SJSA1 (cell line): ENCODE measurements at regions not wholly inside any gene's neighbourhood (a gene's known extent, or its start where the extent isn't known, plus 50 kb on each side); places are given as distances from the start of the nearest gene placed in this dataset.
A peak's percentile ranks its signal among the peaks of the same experiment; 100 is the strongest.
"Not testable (repeated sequence)": the region's sequence is repeated elsewhere in the genome, so short reads cannot be mapped to it uniquely, and the experiment has no call there.

Experiments
- DNase-seq, 2 experiments: peaks; one replicate each; pipeline ENCODE4 v3.0.0-alpha.2; 2015 to 2020; ENCODE audit warnings: low spot score in 2 of 2, low read depth in 1 of 2
- H3K27ac ChIP-seq: fragments of 250-450 bp; sonication (Bioruptor Pico); 2 replicates; pipeline ENCODE4 v1.5.1; 2020; ENCODE audit warnings: mild to moderate bottlenecking, moderate library complexity
- H3K27me3 ChIP-seq: fragments of 250-450 bp; sonication (Bioruptor Pico); replicated peaks from 2 replicates; pipeline ENCODE4 v1.5.1; 2020; ENCODE audit warnings: mild to moderate bottlenecking, moderate library complexity
- H3K36me3 ChIP-seq: fragments of 250-450 bp; sonication (Bioruptor Pico); 2 replicates; pipeline ENCODE4 v1.5.1; 2020; ENCODE audit warnings: mild to moderate bottlenecking
- H3K4me1 ChIP-seq: fragments of 250-450 bp; sonication (Bioruptor Pico); replicated peaks from 2 replicates; pipeline ENCODE4 v1.6.1; 2021; ENCODE audit warnings: mild to moderate bottlenecking
- H3K4me3 ChIP-seq: fragments of 250-450 bp; sonication (Bioruptor Pico); 2 replicates; pipeline ENCODE4 v1.5.1; 2020; ENCODE audit warnings: mild to moderate bottlenecking
- H3K9me3 ChIP-seq: fragments of 250-450 bp; sonication (Bioruptor Pico); replicated peaks from 2 replicates; pipeline ENCODE4 v1.5.1; 2020; ENCODE audit warnings: mild to moderate bottlenecking

DNA sequence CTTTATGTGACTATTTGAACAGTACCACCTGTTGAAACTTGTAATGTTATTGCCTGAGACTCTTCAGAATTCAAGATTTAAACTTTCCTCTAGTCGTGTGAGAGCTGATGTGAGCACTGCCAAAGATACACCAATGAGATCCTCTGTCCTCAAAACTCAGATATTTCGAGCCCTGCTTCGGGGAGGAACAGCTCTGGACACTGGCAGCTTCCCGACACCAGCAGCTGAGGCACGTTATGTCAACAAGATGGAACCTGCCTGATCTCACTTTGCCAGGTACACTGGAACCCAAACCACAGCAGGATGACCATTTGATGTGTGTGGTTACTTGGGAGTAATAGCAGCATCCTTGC lies 319.9 kb upstream of the RBMS1 start:
- H3K27ac ChIP-seq: no peak overlapping the region
- H3K4me3 ChIP-seq: no peak overlapping the region
- no peaks in the 10 kb centered on the region for H3K36me3 ChIP-seq
- no peaks in the 10 kb centered on the region for H3K27me3 ChIP-seq
- DNase-seq: no peak
- no peaks in the 10 kb centered on the region for H3K9me3 ChIP-seq
- no peaks in the 10 kb centered on the region for H3K4me1 ChIP-seq

GRCh38 chr2:160816916-160817499 lies 323.4 kb upstream of the RBMS1 start:
- Histone ChIP-seq H3K27me3 (no peaks in the 10 kb centered on the region), H3K27ac (no peak overlapping the region), H3K9me3 (no peaks in the 10 kb centered on the region), H3K4me1 (no peaks in the 10 kb centered on the region), H3K4me3 (no peak overlapping the region), H3K36me3 (no peaks in the 10 kb centered on the region)
- no peak for DNase-seq

- DNase-seq: no peak
- H3K27ac ChIP-seq: no peak overlapping the region
- H3K9me3 ChIP-seq: peaks cover 2% of the 10 kb centered on the region; the same call in 1 of the 2 replicates
- H3K4me1 ChIP-seq: no peaks in the 10 kb centered on the region
- H3K27me3 ChIP-seq: no peaks in the 10 kb centered on the region
- no peaks in the 10 kb centered on the region for H3K36me3 ChIP-seq
- no peak overlapping the region for H3K4me3 ChIP-seq
Observed at GRCh38 chr2:160820691-160821090, 327.1 kb upstream of the RBMS1 start.

GRCh38 chr2:160822006-160822405 lies 328.4 kb upstream of the RBMS1 start:
- H3K27me3 ChIP-seq: no peaks in the 10 kb centered on the region
- no peaks in the 10 kb centered on the region for H3K36me3 ChIP-seq
- H3K4me3 ChIP-seq: no peak overlapping the region
- H3K4me1 ChIP-seq: no peaks in the 10 kb centered on the region
- H3K9me3 ChIP-seq: peaks cover 4% of the 10 kb centered on the region; the same call in 1 of the 2 replicates
- DNase-seq: no peak
- H3K27ac ChIP-seq: no peak overlapping the region

- H3K36me3 ChIP-seq: no peaks in the 10 kb centered on the region
- H3K27ac ChIP-seq: no peak overlapping the region
- H3K4me3 ChIP-seq: no peak overlapping the region
- H3K4me1 ChIP-seq: no peaks in the 10 kb centered on the region
- DNase-seq: no peak
- H3K9me3 ChIP-seq: peaks cover 4% of the 10 kb centered on the region; the same call in 1 of the 2 replicates
- no peaks in the 10 kb centered on the region for H3K27me3 ChIP-seq
Observed at GRCh38 chr2:160825433-160825832, 331.8 kb upstream of the RBMS1 start.

DNA sequence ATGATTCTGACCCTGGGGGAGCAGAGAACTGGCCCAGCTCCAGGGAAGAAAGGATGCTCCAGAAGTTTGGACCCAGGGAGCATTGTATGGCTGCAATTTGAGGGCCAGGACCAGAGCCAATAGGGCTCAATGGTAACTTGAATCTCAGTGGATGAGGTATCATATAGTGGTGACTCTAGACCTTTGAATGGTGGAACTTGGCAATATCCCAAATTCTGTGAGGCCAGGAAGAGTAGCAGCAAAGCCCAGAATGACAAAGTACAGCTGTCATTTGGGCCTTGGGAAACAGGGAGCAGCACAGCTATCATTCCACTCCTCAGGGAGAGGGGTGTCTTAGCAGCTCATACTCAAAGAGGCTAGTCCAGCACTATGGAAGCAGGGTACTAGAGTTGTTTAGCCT lies 332.9 kb upstream of the RBMS1 start:
- Histone ChIP-seq H3K27ac (no peak overlapping the region), H3K4me3 (no peak overlapping the region), H3K9me3 (peaks cover 4% of the 10 kb centered on the region; the same call in 1 of the 2 replicates), H3K36me3 (no peaks in the 10 kb centered on the region), H3K27me3 (no peaks in the 10 kb centered on the region), H3K4me1 (no peaks in the 10 kb centered on the region)
- DNase-seq: no peak

DNA sequence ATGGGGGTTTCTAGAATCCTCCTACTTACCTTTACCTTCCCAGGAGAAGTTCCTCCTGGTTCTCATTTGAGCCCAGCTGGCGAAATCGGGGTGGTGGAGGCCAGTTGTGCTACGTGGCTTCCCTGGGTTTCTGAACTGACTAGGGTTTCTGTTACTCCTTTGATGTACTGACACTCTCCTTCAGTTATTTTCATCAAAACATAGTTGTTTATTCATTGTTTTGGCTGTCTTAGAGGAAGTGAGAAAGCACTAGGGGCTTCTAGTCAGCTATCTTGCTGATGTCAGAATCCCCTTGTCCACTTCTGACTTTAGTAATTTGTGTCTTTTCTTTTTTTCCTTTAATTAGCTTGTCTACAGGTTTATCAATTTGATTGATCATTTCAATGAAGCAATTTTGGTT lies 332.2 kb upstream of the TANK start:
- Histone ChIP-seq H3K27ac (no peak overlapping the region), H3K36me3 (no peaks in the 10 kb centered on the region), H3K9me3 (peaks cover 4% of the 10 kb centered on the region; the same call in 1 of the 2 replicates), H3K4me3 (no peak overlapping the region), H3K4me1 (no peaks in the 10 kb centered on the region), H3K27me3 (no peaks in the 10 kb centered on the region)
- DNase-seq: no peak

DNA sequence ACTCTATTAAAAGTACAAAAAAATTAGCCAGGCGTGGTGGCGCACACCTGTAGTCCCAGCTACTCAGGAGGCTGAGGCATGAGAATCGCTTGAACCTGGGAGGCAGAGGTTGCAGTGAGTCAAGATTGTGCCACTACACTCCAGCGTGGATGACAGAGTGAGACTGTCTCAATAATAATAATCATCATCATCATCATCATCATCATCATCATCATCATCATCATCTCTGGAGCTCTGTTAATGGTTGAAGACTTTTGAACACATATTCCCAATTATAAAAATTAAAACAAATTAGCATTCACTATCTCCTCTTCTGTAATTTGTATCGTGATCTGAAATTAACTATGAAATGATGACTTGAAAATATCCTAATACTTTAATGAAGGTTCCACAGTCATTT lies 327.8 kb upstream of the TANK start:
- DNase-seq, H3K27ac ChIP-seq, H3K4me3 ChIP-seq, H3K27me3 ChIP-seq, H3K36me3 ChIP-seq, H3K9me3 ChIP-seq: not testable (repeated sequence)
- H3K4me1 ChIP-seq: peaks cover 20% of the 10 kb centered on the region

DNA sequence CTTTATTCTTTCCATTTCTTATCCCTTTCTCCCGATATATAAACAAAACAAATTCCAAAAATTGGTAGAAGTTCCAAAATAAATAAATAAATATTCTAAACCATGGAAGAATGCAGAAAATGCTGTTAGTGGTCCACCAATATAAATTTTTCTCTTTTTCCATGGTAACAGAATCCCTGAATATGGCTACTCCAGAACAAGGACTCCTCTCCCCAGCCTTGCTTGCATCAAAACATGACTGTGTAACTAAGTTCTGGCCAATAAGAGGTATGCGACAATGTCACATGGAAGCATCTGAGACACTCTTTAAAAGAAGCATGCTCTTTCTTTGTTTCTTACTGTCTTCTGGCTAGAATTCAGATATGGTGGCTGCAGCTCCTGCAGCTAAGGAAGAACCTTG lies 325.1 kb upstream of the TANK start:
- peak in 1 of 2 experiments; percentile 14 for DNase-seq
- Histone ChIP-seq H3K4me1 (peaks cover 34% of the 10 kb centered on the region), H3K9me3 (no peaks in the 10 kb centered on the region), H3K4me3 (no peak overlapping the region), H3K36me3 (no peaks in the 10 kb centered on the region), H3K27ac (no peak overlapping the region), H3K27me3 (no peaks in the 10 kb centered on the region)

- Histone ChIP-seq H3K36me3 (no peaks in the 10 kb centered on the region), H3K27me3 (no peaks in the 10 kb centered on the region), H3K4me3 (no peak overlapping the region), H3K27ac (peak overlapping the region; percentile 73), H3K4me1 (peaks cover 34% of the 10 kb centered on the region), H3K9me3 (no peaks in the 10 kb centered on the region)
- peak; percentile 71 to 84 for DNase-seq
Observed at GRCh38 chr2:160836755-160837154, 323.5 kb upstream of the TANK start.

DNA sequence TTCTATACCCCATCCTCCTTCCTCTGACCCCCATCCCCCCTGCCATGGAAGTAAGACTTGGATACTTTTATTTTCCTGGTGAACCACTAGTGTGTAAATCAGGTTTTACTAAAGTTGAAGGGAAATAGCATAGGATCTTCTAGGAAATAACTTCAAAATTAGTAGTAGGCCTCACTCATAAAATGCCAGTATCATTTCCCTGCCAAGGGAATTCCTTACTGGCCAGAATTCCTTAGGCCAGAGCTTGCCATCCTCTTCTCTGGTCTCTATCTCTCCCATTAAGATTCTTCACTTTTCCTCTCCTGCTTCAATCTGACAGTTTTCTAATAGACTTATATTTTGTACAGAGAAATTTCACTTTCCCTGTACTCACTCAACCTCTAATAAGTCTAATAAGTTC lies 322.8 kb upstream of the TANK start:
- Histone ChIP-seq H3K4me1 (peaks cover 34% of the 10 kb centered on the region), H3K4me3 (no peak overlapping the region), H3K36me3 (no peaks in the 10 kb centered on the region), H3K27me3 (no peaks in the 10 kb centered on the region), H3K9me3 (no peaks in the 10 kb centered on the region), H3K27ac (peak overlapping the region; percentile 73)
- DNase-seq: no peak

DNA sequence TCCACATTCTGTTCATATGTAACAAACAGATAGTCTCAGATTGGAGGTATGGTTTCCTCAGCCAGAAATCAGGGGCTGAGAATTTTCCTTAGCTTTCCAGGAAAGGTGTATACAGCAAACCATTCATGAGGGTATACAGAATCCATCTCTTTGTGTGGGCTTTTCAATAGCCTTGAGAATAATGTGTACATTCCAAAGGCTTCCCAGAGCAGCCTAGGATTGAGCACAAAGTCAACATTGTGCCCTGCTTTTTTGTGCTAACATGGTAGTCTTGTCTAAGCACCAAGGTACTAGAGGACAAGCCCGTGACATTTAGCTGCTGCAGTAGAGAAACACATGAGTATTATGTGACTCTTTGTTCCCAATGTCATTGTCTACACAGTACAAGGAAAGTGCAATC lies 322.1 kb upstream of the TANK start:
- Histone ChIP-seq H3K4me1 (peaks cover 34% of the 10 kb centered on the region), H3K36me3 (no peaks in the 10 kb centered on the region), H3K9me3 (no peaks in the 10 kb centered on the region), H3K27ac (peak overlapping the region; percentile 73; the same call in 1 of the 2 replicates), H3K4me3 (no peak overlapping the region), H3K27me3 (no peaks in the 10 kb centered on the region)
- peak in 1 of 2 experiments; percentile 17 for DNase-seq

GRCh38 chr2:160838691-160839090 lies 321.5 kb upstream of the TANK start:
- Histone ChIP-seq H3K27me3 (no peaks in the 10 kb centered on the region), H3K36me3 (no peaks in the 10 kb centered on the region), H3K4me1 (peaks cover 34% of the 10 kb centered on the region), H3K9me3 (no peaks in the 10 kb centered on the region), H3K4me3 (no peak overlapping the region), H3K27ac (no peak overlapping the region)
- no peak for DNase-seq

DNA sequence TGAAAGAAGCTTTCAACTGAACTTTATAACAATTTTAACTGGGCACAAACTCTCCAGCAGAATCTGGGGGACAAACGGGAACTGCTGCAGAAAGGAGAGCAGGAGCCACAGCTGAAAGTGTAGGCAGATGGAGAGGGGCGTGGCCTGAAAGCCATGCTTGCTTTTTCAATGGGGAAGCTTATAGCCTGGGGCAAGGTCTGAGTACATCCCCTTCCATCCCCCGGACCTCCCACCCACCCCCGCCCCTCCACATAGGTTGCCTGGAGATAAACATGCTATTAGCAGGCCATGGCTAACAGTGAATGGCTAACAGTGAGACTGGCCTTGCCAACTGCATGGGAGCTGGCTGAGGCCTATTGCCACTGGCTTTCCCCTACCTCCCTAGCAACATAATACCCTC lies 317.9 kb upstream of the TANK start:
- H3K4me1 ChIP-seq: peaks cover 15% of the 10 kb centered on the region
- DNase-seq: no peak
- no peak overlapping the region for H3K27ac ChIP-seq
- no peak overlapping the region for H3K4me3 ChIP-seq
- H3K36me3 ChIP-seq: no peaks in the 10 kb centered on the region
- no peaks in the 10 kb centered on the region for H3K9me3 ChIP-seq
- no peaks in the 10 kb centered on the region for H3K27me3 ChIP-seq

- H3K27me3 ChIP-seq: no peaks in the 10 kb centered on the region
- H3K9me3 ChIP-seq: no peaks in the 10 kb centered on the region
- no peaks in the 10 kb centered on the region for H3K36me3 ChIP-seq
- no peaks in the 10 kb centered on the region for H3K4me1 ChIP-seq
- H3K4me3 ChIP-seq: no peak overlapping the region
- H3K27ac ChIP-seq: no peak overlapping the region
- no peak for DNase-seq
Observed at GRCh38 chr2:160859096-160859495, 301.1 kb upstream of the TANK start.
